CD1c-positive myeloid dendritic cell (primary cell): ENCODE measurements at regions not wholly inside any gene's neighbourhood (a gene's known extent, or its start where the extent isn't known, plus 50 kb on each side); places are given as distances from the start of the nearest gene placed in this dataset.

Experiments
- DNase-seq: peaks from one replicate; pipeline ENCODE4 v3.0.0-alpha.2; 2016; ENCODE audit errors: extremely low spot score

DNA sequence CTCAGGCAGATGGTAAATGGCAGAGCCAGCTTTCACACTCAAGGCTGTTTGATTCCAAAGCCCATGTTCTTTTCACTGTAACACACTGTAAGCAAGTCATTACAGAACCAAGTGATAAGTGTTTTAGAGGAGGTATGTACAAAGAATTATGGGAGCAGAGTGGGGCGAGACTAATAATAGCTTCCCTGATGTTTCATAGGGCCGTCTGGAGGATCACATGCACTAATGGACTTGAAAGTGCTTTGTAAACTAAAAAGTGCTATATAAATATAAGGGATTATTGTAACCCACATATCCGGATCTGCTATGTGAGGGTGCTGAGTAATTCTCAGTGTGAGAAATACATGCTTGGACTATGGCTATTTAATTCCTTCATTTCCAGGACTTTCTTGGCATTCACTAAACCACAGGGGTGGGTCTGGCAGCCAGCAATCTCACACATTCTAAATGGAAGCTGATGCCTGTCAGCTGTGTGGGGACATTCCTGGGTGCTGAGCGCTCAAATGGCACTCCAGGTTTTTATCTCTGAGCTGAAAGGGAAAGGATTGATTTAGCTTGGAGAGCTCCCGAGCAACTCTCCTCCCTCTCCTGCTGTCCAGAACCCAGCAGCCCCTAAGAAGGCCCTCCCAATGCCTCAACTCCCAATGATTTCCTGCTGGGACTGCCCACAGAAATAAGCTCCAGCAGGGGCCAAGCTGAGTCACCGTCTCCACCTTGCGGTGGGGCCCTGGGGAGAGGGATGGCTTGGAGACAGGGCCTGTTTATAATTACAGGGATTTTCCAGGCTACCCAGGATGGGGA is 222.8 kb downstream of the SOX11 start:
- no peak for DNase-seq

GRCh38 chr2:5915881-5916310 is 223.7 kb downstream of the SOX11 start:
- no peak for DNase-seq

- DNase-seq = no peak
Measured at GRCh38 chr2:5921081-5921642, 229.0 kb downstream of the SOX11 start.

- no peak for DNase-seq
Measured at GRCh38 chr2:5923957-5924945, 232.1 kb downstream of the SOX11 start.

GRCh38 chr2:5925604-5926003 is 233.4 kb downstream of the SOX11 start:
- no peak for DNase-seq

DNA sequence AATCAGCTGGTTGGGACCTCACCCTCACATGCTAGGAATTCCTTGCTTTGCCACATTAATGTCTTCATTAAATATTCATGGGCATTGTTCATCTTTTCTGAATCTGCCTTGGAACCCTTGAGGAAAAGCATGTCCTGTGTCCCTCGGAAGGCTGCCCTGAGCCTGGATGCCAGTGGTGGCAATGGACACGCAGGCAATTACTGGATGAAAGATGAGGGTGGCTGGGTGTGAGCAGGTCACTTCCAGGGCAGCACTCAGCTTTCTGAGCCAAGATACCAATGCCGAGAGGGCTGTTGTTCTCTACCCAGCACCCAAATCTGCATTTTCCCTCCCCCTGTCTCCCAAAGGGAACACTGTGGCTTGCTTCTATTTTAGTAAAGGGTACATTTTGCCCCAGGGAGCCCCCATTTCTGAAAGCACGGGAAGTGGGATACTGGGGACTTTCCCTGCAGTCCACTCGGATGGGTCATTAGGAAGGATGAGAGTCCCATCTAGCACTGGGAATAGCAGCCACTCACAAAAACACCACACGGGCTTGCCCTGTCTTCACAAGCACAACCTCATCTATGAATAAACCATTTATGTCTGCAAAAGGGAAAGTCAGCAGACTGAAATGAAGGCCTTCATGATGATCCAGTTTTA is 234.8 kb downstream of the SOX11 start:
- no peak for DNase-seq

GRCh38 chr2:5932556-5933469 is 240.6 kb downstream of the SOX11 start:
- no peak for DNase-seq

- no peak for DNase-seq
Measured at GRCh38 chr2:5933669-5934068, 241.5 kb downstream of the SOX11 start.

- no peak for DNase-seq
Measured at GRCh38 chr2:5937321-5937720, 245.1 kb downstream of the SOX11 start.

DNA sequence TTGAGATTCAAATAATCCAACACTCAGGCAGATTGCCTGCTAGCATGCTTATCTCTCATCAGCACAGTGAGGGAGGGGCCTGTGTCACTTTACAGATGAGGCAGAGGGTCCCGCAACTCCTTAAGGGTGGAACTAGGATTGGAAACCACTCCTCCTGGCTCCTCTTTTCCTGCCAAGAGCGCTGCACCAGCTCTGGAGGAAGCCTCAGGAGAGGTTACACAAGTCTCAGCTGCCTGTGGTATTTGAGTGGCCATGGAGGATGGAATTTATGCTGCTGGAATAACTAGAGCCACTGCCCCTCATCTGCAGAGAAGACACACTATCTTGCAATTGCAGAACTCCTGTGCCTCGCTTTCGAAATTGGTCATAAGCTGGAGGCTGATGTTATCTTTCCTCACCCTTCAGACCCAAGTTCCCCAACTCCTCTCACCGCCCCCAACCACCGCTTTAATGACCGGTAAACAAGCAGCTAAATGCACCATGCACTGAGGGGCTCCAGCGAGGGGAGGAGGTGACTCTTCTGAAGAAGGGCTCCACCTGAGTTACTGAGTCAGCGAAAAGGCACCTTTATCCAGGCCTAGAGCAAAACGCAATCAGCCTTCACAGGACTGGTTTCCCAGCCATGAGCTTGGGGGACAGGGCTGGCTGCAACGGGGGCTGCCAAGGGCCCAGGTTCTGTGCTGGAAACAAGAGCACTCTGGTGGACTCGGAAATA is 245.8 kb downstream of the SOX11 start:
- DNase-seq = no peak

- DNase-seq = no peak
Measured at GRCh38 chr2:5938566-5938896, 246.3 kb downstream of the SOX11 start.

DNA sequence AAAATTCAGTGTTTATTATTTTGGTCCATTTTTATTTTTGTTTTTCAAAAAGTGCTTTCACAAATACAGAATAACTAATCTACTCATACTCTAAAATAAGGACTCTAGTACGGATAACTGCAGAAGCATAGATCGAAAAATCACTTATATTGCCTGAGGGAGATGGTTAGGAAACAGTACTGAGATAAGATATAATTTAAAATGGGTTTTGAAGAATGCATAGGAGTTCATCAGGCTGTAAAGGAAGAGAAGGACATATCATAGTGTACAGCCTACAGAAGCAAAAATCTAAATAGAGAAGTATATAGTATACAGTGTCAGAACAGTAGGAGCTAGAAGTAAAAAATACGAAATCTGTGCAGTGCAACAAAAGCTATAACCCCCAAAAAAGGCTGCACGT is 247.4 kb downstream of the SOX11 start:
- DNase-seq = no peak

DNA sequence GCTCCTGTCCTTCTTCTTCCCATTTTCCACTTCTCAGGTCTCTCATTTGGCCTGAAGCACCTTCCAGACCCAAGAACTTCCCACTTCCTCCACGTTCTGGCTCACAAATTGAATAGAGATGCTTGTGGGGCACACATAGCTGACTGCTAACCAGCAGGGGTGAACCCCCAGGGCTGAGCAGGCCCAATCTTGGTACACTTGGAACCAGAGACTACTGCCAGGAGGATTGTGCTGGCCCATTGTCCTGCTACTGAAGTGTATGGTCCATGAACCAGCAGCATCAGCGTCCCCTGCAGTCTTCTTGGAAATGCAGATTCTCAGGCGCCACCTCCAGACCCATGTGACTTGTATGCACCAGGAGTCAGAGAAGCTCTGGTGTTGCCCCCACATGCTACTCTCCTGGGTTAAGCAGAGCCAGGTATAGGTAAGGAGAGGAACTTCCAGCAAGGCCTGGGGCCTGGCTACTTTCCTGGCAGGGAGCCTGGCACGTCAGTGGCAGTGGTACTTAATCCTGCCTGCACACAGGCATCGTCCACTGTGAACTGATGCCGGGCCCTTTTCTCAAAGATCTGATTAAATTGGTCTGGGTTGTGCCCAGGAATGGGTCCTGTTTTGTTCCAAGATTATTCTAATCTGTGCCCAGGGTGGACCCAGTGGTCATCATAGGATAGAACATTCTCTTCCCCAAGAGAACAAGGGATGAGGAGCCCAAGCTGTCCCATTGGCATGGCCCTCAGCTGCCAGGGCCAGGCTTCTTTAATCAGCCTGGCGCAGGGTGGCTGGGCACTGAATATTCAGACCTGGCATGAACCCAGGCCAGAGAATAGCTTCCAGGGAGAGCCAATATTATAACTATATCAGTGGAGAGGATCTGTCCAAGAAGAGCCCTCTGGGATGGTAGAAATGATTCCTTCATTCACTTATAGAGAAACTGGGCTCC is 248.7 kb downstream of the SOX11 start:
- no peak for DNase-seq

DNA sequence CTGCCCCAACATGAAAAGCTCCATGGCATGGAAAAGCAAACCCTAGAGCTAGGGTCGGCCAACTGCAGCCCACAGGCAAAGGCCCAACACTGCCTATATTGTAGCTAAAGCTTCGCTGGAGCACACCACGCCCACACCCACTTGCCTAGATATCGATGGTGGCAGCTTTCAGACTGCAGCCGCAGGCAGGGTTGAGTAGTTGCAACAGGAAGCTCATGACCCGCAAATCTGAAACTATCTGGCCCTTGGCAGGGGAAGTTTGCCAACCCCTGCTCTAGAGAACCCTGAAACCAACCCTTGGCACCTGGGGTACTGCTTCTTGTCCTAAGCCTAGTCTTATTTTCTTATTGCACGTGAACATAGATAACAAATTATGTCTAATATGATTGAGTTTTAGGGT is 250.0 kb downstream of the SOX11 start:
- no peak for DNase-seq

DNA sequence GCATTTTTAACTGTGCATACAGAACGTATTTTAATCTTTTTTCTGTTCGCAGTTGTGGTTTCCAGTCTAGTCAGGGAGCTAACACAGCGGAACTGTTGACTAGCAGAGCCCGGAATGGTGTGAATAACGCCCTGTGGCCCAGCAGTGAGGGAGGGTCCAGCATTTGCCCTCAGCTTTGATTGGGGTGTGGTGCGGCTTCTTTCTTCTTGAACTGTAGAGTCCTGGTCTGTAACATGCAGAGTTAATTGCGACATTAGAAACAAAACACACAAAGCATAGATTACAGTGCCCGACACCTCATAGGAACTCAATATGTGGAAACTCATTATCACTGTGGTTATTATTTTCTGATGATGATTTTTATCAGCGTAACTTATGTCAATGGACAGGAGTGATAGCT is 253.6 kb downstream of the SOX11 start:
- DNase-seq = no peak

DNA sequence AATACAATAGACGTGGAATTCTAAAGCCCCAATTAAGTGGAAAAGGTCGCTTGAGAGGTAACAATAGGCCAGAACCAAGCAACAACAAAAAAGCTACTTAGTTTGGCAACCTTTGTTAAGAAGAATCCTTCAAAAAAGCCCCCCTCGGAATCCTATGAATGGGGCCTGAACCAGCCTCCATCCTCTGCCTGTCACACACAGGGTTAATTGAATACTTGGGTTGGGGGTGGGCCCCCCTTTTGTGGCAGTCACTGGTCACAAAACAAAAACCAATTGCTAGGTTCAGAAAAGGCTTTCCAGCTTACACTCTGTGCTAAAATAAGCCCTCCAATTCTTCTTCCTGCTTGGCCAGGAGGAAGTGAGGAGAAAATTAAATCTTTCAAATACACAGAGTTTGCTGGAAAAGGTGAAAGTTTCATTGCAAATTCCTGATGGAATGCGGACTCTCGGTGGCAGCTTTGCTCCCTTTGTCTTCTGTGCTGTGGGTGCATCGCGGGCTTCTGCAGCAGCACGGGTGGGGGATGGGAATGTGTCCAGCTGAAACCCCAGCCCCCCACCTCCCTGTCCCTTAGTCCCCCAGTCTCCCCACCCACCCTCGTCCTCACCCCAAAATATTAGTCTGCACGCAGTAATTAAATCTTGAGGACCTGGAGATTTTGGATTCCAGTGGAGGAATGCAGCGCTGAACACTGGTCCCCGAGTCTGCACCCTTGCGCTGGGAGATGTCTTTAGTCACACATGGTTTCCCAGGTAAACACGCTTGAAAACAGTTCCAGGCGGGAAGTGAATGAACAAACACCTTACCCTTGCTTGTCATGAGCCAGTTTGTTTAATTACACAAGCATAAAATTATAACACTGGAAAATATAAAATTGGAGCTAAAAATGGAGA is 254.3 kb downstream of the SOX11 start:
- DNase-seq = no peak

DNA sequence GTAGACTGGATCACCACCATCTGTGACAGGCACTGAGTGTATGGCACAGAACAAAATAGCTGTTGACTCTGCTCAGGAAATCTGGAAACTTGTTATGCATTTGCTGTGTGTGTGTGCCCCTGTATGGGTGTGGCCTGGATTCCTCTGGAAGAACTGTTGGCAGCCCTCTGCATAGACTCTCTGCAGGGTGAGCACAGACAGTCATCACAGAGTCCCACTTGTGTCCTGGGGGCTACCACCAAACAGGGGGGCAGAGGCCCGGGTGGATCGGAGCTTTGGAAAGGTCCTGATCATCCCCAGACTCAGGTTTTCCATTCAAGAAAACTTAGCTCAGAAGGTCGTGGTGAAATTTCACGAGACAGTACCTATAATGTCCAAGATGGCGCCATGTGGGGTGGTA is 258.6 kb downstream of the SOX11 start:
- DNase-seq = no peak

DNA sequence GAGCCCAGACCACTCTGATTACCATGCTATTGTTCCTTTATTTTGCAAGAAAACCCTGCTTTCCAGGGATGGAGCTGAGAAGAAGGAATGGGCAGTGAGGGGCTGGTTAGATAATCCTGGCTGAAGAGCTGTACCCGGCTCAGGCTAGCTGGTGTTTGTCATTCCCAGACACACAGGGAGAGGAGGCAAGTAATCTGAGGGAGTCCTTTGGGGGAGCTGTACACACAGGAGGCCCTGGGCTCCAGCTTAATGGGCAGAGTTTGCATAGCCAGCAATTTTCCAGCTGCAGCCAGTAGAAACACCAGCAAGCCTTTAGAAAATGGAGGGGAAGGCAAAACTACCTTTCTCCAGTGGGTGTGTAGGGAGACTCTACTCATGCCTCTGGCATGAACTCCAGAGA is 259.3 kb downstream of the SOX11 start:
- DNase-seq = no peak
